Pancreas (tissue), 10 donors: ENCODE measurements at regions not wholly inside any gene's neighbourhood (a gene's known extent, or its start where the extent isn't known, plus 50 kb on each side); places are given as distances from the start of the nearest gene placed in this dataset.

ENCODE experiments used
- ATAC-seq, 4 donors: fragments of 200-7000 bp; cut with Tn5 transposase; one replicate each; pipeline versions ENCODE4 v1.8.0 to v1.9.1; 2020; ENCODE audit warnings: mild to moderate bottlenecking in 4 of 4, moderate library complexity in 4 of 4
- DNase-seq, 6 donors: peaks; one replicate each; pipeline ENCODE4 v3.0.0-alpha.2; 2020
- FAIRE-seq: peaks from 2 replicates; lab custom pipeline; 2012; peaks lifted over from hg19 to GRCh38; lab: Jason Lieb, UNC
- H3K27ac ChIP-seq, 4 donors: fragments of 200-600 bp; sonication (generic); 1 replicate in 3 of 4; 2 replicates in 1 of 4; pipeline versions ENCODE4 v1.5.0 to v1.8.0; 2020
- H3K27me3 ChIP-seq, 4 donors: fragments of 200-600 bp; one replicate each; pipeline ENCODE4 v1.8.0; 2021
- H3K36me3 ChIP-seq, 3 donors: fragments of 200-600 bp; sonication (generic) in 1 of 3; one replicate each; pipeline versions ENCODE4 v1.5.0 to v1.8.0; 2020 to 2021
- H3K4me1 ChIP-seq, 3 donors: fragments of 200-600 bp; one replicate each; pipeline ENCODE4 v1.8.0; 2021
- H3K4me3 ChIP-seq, 4 donors: fragments of 200-600 bp; sonication (generic) in 2 of 4; one replicate each; pipeline versions ENCODE4 v1.5.0 to v1.8.0; 2020 to 2021
- H3K9me3 ChIP-seq, 4 donors: fragments of 200-600 bp; one replicate each; pipeline ENCODE4 v1.8.0; 2021
- WGBS, 2 donors: extraction: QIAGEN DNeasy Blood & Tissue Kit; methylation state at CpG; one replicate each; pipeline ENCODE4 v1.1.7; 2013; 5-methylcytosine and 5-hydroxymethylcytosine counted together
- intact Hi-C, 3 donors: fragments of 100-400 bp; cut with DNase I; formaldehyde crosslinking; loops; one replicate each; pipeline versions ENCODE4 v1.11.1 to v1.14.2; 2022
- TF ChIP-seq, protein P1 (sequence below), 4 donors: fragments of 200-600 bp; sonication (generic) in 3 of 4; IDR thresholded peaks; one replicate each; pipeline versions ENCODE4 v1.5.0 to v1.8.0; 2021; ENCODE audit warnings: antibody characterized with exemption in 4 of 4
- donor health status: healthy with polysubstance abuse.
- donor health status: DM: no; HTN: no; CAD: no; lungs with moderate emphysema.
- donor health status: DM: no; HTN: no; CAD: no.
- donor health status: control.
- donor health status: control.
- donor health status: Bipolar disorder and iron deficiency.
- donor health status: DM: yes; HTN: yes; CAD: no.
- donor health status: DM: no; HTN: no; CAD: no.
- donor health status: DM: no; HTN: no; CAD: no.
- donor health status: DM: yes; HTN: yes; CAD: no.

DNA sequence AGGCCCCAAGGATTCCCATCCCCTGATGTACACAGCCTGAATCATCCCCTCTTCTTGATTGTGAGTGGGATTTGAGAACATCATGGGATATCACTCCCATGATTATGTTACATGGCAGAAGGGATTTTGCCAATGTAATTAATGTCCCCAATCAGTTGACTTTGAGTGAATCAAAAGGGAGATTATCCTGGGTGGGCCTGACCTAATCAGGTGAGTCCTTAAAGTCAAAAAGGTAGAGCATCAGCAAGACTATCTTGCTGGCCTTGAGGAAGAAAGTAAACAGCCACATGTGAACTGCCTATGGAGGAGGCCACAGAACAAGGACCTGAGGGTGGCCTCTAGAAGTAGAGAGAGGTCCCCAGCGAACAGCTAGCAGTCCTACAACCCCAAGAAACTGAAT lies 203.1 kb upstream of the ATP6AP2 start:
- Histone ChIP-seq H3K4me3 (no peak overlapping the region), H3K4me1 (no peaks in the 10 kb centered on the region), H3K9me3 (no peaks in the 10 kb centered on the region), H3K36me3 (no peaks in the 10 kb centered on the region), H3K27me3 (peaks cover 0 to 11% (median 0%) of the 10 kb centered on the region in 4 donors), H3K27ac (no peak overlapping the region)
- intact Hi-C loops = no loop called here
- ATAC-seq (no peak), DNase-seq (no peak), FAIRE-seq (no peak)
- WGBS, 2 donors = 81 to 94% methylated on average over 1 of the region's 1 CpG
- TF ChIP-seq, protein P1, sequence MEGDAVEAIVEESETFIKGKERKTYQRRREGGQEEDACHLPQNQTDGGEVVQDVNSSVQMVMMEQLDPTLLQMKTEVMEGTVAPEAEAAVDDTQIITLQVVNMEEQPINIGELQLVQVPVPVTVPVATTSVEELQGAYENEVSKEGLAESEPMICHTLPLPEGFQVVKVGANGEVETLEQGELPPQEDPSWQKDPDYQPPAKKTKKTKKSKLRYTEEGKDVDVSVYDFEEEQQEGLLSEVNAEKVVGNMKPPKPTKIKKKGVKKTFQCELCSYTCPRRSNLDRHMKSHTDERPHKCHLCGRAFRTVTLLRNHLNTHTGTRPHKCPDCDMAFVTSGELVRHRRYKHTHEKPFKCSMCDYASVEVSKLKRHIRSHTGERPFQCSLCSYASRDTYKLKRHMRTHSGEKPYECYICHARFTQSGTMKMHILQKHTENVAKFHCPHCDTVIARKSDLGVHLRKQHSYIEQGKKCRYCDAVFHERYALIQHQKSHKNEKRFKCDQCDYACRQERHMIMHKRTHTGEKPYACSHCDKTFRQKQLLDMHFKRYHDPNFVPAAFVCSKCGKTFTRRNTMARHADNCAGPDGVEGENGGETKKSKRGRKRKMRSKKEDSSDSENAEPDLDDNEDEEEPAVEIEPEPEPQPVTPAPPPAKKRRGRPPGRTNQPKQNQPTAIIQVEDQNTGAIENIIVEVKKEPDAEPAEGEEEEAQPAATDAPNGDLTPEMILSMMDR (IDR thresholded peaks at IDR 0.05) = no peak

DNA sequence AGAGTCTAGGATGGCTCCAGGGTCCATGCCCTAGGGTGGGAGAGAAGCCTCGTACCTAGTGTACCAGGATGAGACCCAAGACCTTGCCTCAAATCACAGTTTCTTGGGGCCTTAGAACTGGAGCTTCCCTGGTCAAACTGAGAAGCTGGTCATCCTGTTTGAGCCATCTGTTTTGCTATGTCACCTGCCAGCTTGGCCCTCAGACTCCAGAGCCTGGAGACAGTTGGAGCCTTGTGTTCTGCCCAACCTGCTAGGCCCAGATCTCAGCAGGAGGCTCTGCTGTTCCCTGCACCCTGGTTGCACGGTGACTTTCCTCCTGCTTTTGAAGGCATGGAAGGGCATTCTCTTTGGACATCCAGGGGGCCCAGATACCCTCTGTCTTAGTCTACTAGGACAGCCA lies 206.3 kb upstream of the ATP6AP2 start:
- no peak for FAIRE-seq
- WGBS, 2 donors = 77 to 92% methylated on average over 2 of the region's 2 CpGs

DNA sequence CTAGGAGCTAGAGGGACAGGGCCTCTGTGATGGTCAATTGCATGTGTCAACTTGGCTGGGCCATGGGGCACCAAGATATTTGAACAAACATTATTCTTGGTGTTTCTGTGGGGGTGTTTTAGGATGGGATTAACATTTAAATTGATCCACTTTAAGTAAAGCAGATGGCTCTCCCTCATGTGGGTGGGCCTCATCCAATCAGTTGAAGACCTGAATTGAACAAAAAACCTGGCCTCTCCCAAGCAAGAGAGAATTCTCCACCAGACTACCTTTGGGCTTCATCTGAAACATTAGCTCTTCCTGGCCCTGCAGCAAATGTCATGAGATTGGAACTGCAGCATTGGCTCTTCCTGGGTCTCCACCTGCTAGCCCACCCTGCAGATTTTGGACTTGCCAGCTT lies 207.1 kb upstream of the ATP6AP2 start:
- H3K36me3 ChIP-seq = no peaks in the 10 kb centered on the region
- no peak overlapping the region for H3K27ac ChIP-seq
- FAIRE-seq (no peak), ATAC-seq (no peak), DNase-seq (no peak)
- H3K4me1 ChIP-seq = no peaks in the 10 kb centered on the region
- TF ChIP-seq, protein P1 (IDR thresholded peaks at IDR 0.05) = no peak
- H3K4me3 ChIP-seq = no peak overlapping the region
- no peaks in the 10 kb centered on the region for H3K9me3 ChIP-seq
- peaks cover 0 to 8% (median 0%) of the 10 kb centered on the region in 4 donors for H3K27me3 ChIP-seq
- intact Hi-C loops = no loop called here

More for the DNA sequence above, 206.3 kb upstream of the ATP6AP2 start:
- intact Hi-C loops = no loop called here
- H3K4me1 ChIP-seq = no peaks in the 10 kb centered on the region
- DNase-seq (no peak), ATAC-seq (no peak)
- H3K36me3 ChIP-seq = no peaks in the 10 kb centered on the region
- no peak overlapping the region for H3K4me3 ChIP-seq
- peaks cover 0 to 11% (median 0%) of the 10 kb centered on the region in 4 donors for H3K27me3 ChIP-seq
- no peaks in the 10 kb centered on the region for H3K9me3 ChIP-seq
- TF ChIP-seq, protein P1 (IDR thresholded peaks at IDR 0.05) = no peak
- no peak overlapping the region for H3K27ac ChIP-seq

DNA sequence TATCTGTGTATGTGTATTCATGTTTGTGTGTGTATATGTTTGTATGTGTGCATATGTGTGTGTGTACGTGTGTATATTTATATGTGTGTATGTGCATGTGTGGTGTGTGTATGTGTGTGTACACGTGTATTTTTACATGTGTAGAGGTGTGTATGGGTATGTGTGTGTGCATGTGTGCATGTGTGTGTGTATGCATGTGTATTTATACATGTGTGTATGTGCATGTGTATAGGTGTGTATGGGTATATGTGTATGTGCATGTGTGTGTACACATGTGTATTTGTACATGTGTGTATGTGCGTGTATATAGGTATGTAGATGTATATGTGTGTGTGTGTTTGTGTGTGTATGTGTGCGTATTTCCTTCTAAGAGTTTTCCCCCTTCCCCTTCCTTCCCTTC lies 207.7 kb upstream of the ATP6AP2 start:
- Histone ChIP-seq H3K36me3 (no peaks in the 10 kb centered on the region), H3K4me1 (no peaks in the 10 kb centered on the region), H3K9me3 (no peaks in the 10 kb centered on the region), H3K4me3 (no peak overlapping the region), H3K27ac (no peak overlapping the region), H3K27me3 (peaks cover 0 to 8% (median 0%) of the 10 kb centered on the region in 4 donors)
- TF ChIP-seq, protein P1 (IDR thresholded peaks at IDR 0.05) = no peak
- ATAC-seq = no peak
- intact Hi-C loops = no loop called here
- no peak for FAIRE-seq
- 80% methylated on average over 4 of the region's 4 CpGs for WGBS, 2 donors
- DNase-seq = no peak

DNA sequence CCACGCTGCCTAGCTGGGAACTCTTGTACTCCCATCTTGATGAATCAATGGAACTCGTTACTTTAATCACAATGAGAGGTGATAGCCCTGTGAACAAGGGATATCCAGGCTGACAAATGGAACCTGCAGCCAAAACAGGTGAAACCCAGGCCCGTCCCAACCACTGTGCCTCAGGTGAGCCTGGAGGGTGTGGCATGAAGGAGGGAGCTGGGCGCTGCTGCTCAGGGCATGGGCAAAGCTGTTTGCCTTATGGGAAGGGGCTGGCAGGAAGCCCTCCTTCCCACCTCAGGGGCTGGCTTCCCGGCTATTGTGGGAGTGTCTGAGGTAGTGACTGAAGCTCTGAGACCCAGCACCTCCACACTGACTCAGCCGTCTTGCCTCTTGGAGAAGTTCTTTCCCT lies 209.4 kb upstream of the ATP6AP2 start:
- intact Hi-C loops = no loop called here
- H3K27ac ChIP-seq = no peak overlapping the region
- no peak overlapping the region for H3K4me3 ChIP-seq
- ATAC-seq (no peak), FAIRE-seq (no peak), DNase-seq (no peak)
- H3K9me3 ChIP-seq = no peaks in the 10 kb centered on the region
- WGBS, 2 donors = 68 to 85% methylated on average over 6 of the region's 6 CpGs
- no peaks in the 10 kb centered on the region for H3K36me3 ChIP-seq
- no peaks in the 10 kb centered on the region for H3K4me1 ChIP-seq
- peaks cover 0 to 8% (median 0%) of the 10 kb centered on the region in 4 donors for H3K27me3 ChIP-seq
- TF ChIP-seq, protein P1 (IDR thresholded peaks at IDR 0.05) = no peak
